HepG2 (cell line): ENCODE measurements at regions not wholly inside any gene's neighbourhood (a gene's known extent, or its start where the extent isn't known, plus 50 kb on each side); places are given as distances from the start of the nearest gene placed in this dataset.

Experiments used
- ATAC-seq: fragments of 200-7000 bp; cut with Tn5 transposase; 3 replicates; pipeline ENCODE4 v1.9.1; 2020; ENCODE audit warnings: mild to moderate bottlenecking, moderate library complexity
- BruUV-seq: library from RNA; stranded (reverse); fragments of 400-500 nt; replicated peaks from 2 replicates; lab custom pipeline; 2021; lab: Mats Ljungman, UMichigan
- CTCF ChIA-PET: fragments of 300-600 bp; formaldehyde crosslinking; extraction: SDS; loops from one replicate; lab custom pipeline; 2021; ENCODE audit warnings: low total read pairs, inconsistent platforms, low intra/inter-chr PET ratio; lab: Yijun Ruan, JAX
- POLR2A ChIA-PET: fragments of 350-600 bp; sonication (Branson Sonifier 250); formaldehyde crosslinking; loops from one replicate; lab custom pipeline; 2020; ENCODE audit warnings: antibody characterized with exemption, inconsistent platforms; lab: Yijun Ruan, JAX
- DNase-seq: peaks from one replicate; pipeline ENCODE4 v3.0.0-alpha.2; 2015; ENCODE audit warnings: low spot score
- FAIRE-seq: peaks from 3 replicates; lab custom pipeline; 2011; peaks lifted over from hg19 to GRCh38; lab: Jason Lieb, UNC
- H2AFZ ChIP-seq: one replicate; pipeline ENCODE4 v1.6.1; 2011; ENCODE audit warnings: low read length, inconsistent platforms
- H3K27ac ChIP-seq: fragments of 300-600 bp; 3 replicates; pipeline ENCODE4 v1.8.0; 2011; ENCODE audit warnings: mixed run types, mild to moderate bottlenecking, mixed read lengths, low read length, inconsistent platforms; ENCODE audit not compliant: insufficient read depth; ENCODE audit errors: extremely low read length
- H3K27me3 ChIP-seq, 2 experiments: fragments of 200-600 bp in 1 of 2; 2 replicates in 1 of 2; 3 replicates in 1 of 2; pipeline versions ENCODE4 v1.6.0 to v1.8.0; 2011; ENCODE audit warnings: low read length in 2 of 2, mild to moderate bottlenecking in 2 of 2, moderate library complexity in 2 of 2, inconsistent platforms in 1 of 2; ENCODE audit not compliant: insufficient read depth in 2 of 2, control insufficient read depth in 1 of 2
- H3K36me3 ChIP-seq, 2 experiments: fragments of 200-600 bp in 1 of 2; replicated peaks in 1 of 2; 2 replicates in 1 of 2; 3 replicates in 1 of 2; pipeline versions ENCODE4 v1.5.1 to v1.8.0; 2011; ENCODE audit warnings: low read length in 2 of 2, inconsistent platforms in 1 of 2; ENCODE audit not compliant: insufficient read depth in 2 of 2, control insufficient read depth in 1 of 2
- H3K4me1 ChIP-seq: 2 replicates; pipeline ENCODE4 v1.5.1; 2012; ENCODE audit warnings: low read length, inconsistent platforms; ENCODE audit not compliant: insufficient read depth
- H3K4me2 ChIP-seq: 2 replicates; pipeline ENCODE4 v1.6.0; 2011; ENCODE audit warnings: low read depth, low read length, inconsistent platforms
- H3K4me3 ChIP-seq, 3 experiments: fragments of 200-600 bp in 1 of 3; sonication (generic), shearing (Covaris generic) in 1 of 3; replicated peaks in 1 of 3; 2 replicates each; pipeline ENCODE4 v1.5.1; 2011 to 2016; ENCODE audit warnings: low read length in 3 of 3, inconsistent platforms in 2 of 3, low read depth in 2 of 3, mild to moderate bottlenecking in 2 of 3, control low read depth in 1 of 3, mixed read lengths in 1 of 3; ENCODE audit not compliant: insufficient read depth in 1 of 3
- H3K79me2 ChIP-seq: one replicate; pipeline ENCODE4 v1.6.1; 2011; ENCODE audit warnings: low read length, inconsistent platforms; ENCODE audit not compliant: insufficient read depth
- H3K9ac ChIP-seq: 2 replicates; pipeline ENCODE4 v1.6.0; 2011; ENCODE audit warnings: mild to moderate bottlenecking, low read depth, low read length, inconsistent platforms; ENCODE audit not compliant: insufficient read depth
- H3K9me3 ChIP-seq: 2 replicates; pipeline ENCODE4 v1.5.1; 2012; ENCODE audit warnings: mild to moderate bottlenecking, low read length
- H4K20me1 ChIP-seq: 2 replicates; pipeline ENCODE4 v1.6.0; 2011; ENCODE audit warnings: inconsistent platforms, mild to moderate bottlenecking, low read length, moderate library complexity; ENCODE audit not compliant: insufficient read depth
- ADNP ChIP-seq: sonication (generic); formaldehyde crosslinking; IDR thresholded peaks from 2 replicates; pipeline ENCODE4 v1.4.0; 2020; ENCODE audit warnings: missing genetic modification reagents
- BORCS8-MEF2B ChIP-seq: sonication (generic); formaldehyde crosslinking; IDR thresholded peaks from 2 replicates; pipeline ENCODE4 v1.8.0; 2022; ENCODE audit warnings: mild to moderate bottlenecking, missing genetic modification reagents
- HNRNPL ChIP-seq: fragments of 200-400 bp; formaldehyde crosslinking; IDR thresholded peaks from 2 replicates; pipeline ENCODE4 v1.6.1; 2017; ENCODE audit warnings: mild to moderate bottlenecking, low read depth, low read length
- THAP11 ChIP-seq: IDR thresholded peaks from 2 replicates; pipeline ENCODE4 v1.6.1; 2016; ENCODE audit warnings: missing biosample characterization, missing genetic modification reagents
- ZNF451 ChIP-seq: sonication (generic); formaldehyde crosslinking; IDR thresholded peaks from 2 replicates; pipeline ENCODE4 v1.5.0; 2020; ENCODE audit warnings: mild to moderate bottlenecking, missing genetic modification reagents
- ZNF782 ChIP-seq: sonication (generic); formaldehyde crosslinking; IDR thresholded peaks from 2 replicates; pipeline ENCODE4 v1.4.0; 2020; ENCODE audit warnings: missing genetic modification reagents, mild to moderate bottlenecking, borderline replicate concordance
- WGBS: methylation state at CpG from one replicate; pipeline ENCODE4 v1.1.6; 2017; ENCODE audit warnings: low lambda C conversion rate; 5-methylcytosine and 5-hydroxymethylcytosine counted together
- in situ Hi-C: cut with HindIII; loops from 2 replicates; pipeline ENCODE4 v1.10.0; 2017; ENCODE audit warnings: low pct_unique_long_range_greater_than_20kb; ENCODE audit not compliant: extremely low pct_ligation_motif_present
- intact Hi-C: fragments of 100-400 bp; cut with micrococcal nuclease; formaldehyde crosslinking; loops from one replicate; pipeline ENCODE4 v1.10.0; 2022; ENCODE audit not compliant: unreplicated experiment
- TF ChIP-seq, protein P1 (sequence below): sonication (generic); formaldehyde crosslinking; IDR thresholded peaks from 2 replicates; pipeline ENCODE4 v1.4.0; 2020; ENCODE audit warnings: low read depth, mild to moderate bottlenecking, missing genetic modification reagents
- TF ChIP-seq, protein P2 (sequence below): IDR thresholded peaks from 2 replicates; pipeline ENCODE4 v1.6.1; 2018; ENCODE audit warnings: missing genetic modification reagents
- TF ChIP-seq, protein P3 (sequence below): sonication (generic); formaldehyde crosslinking; IDR thresholded peaks from 2 replicates; pipeline ENCODE4 v1.4.0; 2020; ENCODE audit warnings: mild to moderate bottlenecking, missing genetic modification reagents

DNA sequence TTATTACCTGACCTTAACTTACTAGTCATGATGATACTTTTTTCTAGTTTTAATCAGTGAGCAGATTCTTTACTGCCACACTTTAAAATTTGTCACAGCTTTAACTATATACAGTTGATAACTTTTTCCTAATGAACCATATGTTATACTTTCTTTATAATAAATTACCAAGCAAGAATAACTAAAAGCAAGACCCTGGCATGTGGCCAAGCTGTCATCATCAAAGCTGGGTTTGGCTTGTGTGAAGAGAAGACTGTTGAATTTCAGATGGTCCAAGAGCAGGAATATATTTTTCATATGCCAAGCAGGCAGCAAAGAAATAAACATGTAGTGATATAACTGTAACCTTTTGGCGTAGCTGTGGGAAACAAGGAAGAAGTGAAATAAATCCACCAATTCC, 93.5 kb downstream of the PUS7L start:
- BruUV-seq = no TSS peak
- WGBS = 0% methylated on average over 1 of the region's 1 CpG
- Histone ChIP-seq H3K9ac (no peak overlapping the region), H3K9me3 (no peaks in the 10 kb centered on the region)
- CTCF ChIA-PET = no interaction called here
- TF ChIP-seq, protein P1, sequence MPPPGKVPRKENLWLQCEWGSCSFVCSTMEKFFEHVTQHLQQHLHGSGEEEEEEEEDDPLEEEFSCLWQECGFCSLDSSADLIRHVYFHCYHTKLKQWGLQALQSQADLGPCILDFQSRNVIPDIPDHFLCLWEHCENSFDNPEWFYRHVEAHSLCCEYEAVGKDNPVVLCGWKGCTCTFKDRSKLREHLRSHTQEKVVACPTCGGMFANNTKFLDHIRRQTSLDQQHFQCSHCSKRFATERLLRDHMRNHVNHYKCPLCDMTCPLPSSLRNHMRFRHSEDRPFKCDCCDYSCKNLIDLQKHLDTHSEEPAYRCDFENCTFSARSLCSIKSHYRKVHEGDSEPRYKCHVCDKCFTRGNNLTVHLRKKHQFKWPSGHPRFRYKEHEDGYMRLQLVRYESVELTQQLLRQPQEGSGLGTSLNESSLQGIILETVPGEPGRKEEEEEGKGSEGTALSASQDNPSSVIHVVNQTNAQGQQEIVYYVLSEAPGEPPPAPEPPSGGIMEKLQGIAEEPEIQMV (CRISPR knock-in tag) = no peak
- TF ChIP-seq ZNF451 (CRISPR knock-in tag) (no peak), HNRNPL (no peak), ADNP (no peak), ZNF782 (CRISPR knock-in tag) (no peak), THAP11 (CRISPR knock-in tag) (no peak), BORCS8-MEF2B (no peak)
- TF ChIP-seq, protein P2, sequence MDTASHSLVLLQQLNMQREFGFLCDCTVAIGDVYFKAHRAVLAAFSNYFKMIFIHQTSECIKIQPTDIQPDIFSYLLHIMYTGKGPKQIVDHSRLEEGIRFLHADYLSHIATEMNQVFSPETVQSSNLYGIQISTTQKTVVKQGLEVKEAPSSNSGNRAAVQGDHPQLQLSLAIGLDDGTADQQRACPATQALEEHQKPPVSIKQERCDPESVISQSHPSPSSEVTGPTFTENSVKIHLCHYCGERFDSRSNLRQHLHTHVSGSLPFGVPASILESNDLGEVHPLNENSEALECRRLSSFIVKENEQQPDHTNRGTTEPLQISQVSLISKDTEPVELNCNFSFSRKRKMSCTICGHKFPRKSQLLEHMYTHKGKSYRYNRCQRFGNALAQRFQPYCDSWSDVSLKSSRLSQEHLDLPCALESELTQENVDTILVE = no peak
- TF ChIP-seq, protein P3, sequence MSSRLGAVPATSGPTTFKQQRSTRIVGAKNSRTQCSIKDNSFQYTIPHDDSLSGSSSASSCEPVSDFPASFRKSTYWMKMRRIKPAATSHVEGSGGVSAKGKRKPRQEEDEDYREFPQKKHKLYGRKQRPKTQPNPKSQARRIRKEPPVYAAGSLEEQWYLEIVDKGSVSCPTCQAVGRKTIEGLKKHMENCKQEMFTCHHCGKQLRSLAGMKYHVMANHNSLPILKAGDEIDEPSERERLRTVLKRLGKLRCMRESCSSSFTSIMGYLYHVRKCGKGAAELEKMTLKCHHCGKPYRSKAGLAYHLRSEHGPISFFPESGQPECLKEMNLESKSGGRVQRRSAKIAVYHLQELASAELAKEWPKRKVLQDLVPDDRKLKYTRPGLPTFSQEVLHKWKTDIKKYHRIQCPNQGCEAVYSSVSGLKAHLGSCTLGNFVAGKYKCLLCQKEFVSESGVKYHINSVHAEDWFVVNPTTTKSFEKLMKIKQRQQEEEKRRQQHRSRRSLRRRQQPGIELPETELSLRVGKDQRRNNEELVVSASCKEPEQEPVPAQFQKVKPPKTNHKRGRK = no peak
- TF ChIP-seq, all 625 proteins: peak for 0
- Histone ChIP-seq H4K20me1 (no peaks in the 10 kb centered on the region), H3K79me2 (no peaks in the 10 kb centered on the region), H2AFZ (no peak overlapping the region), H3K4me1 (no peaks in the 10 kb centered on the region), H3K27me3 (no peaks in the 10 kb centered on the region), H3K27ac (no peak overlapping the region), H3K4me2 (no peak overlapping the region), H3K36me3 (no peaks in the 10 kb centered on the region), H3K4me3 (no peak overlapping the region)
- ATAC-seq (no peak), FAIRE-seq (no peak), DNase-seq (no peak)
- intact Hi-C loops = no loop called here
- in situ Hi-C loops = no loop called here
- POLR2A ChIA-PET = no interaction called here
